Hepatocyte (in vitro differentiated cells): ENCODE measurements at regions not wholly inside any gene's neighbourhood (a gene's known extent, or its start where the extent isn't known, plus 50 kb on each side); places are given as distances from the start of the nearest gene placed in this dataset.

Experiments
- EZH2phosphoT487 ChIP-seq: fragments of 200-600 bp; sonication (generic); IDR thresholded peaks from one replicate; pipeline ENCODE4 v1.6.1; 2018; ENCODE audit warnings: antibody characterized with exemption, mild to moderate bottlenecking, low read depth, moderate library complexity; ENCODE audit not compliant: unreplicated experiment, severe bottlenecking
- TF ChIP-seq, protein P1 (sequence below): fragments of 200-600 bp; sonication (generic); IDR thresholded peaks from 2 replicates; pipeline ENCODE4 v1.5.1; 2016; ENCODE audit warnings: antibody characterized with exemption, mild to moderate bottlenecking; ENCODE audit not compliant: poor library complexity

DNA sequence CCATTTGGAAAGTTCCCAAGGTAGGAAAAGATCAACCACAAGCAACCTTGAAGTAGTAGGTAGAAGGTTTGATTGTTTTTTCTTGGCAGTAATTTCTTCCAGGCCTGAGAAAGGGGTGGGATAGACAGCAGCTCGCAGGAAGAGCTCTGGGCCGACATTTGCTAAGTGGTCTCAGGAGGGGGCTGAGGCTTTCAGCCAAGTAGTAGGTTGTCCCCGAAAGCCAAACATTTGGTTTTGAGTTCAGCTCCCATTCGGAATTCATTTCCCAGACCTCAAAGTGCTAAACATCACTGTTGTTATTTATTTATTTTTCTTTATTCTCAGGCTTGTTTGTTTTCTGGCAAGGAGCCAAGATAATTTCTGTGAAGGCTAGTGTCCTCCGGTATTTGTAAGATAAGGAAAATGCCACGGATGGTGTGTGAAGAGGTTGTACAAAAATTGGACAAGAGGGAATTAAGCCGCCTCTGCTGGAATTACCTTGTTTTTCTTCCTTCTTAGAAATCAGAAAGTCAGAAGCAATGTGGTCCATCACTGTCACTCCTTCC, 112.1 kb downstream of the KIF4B start:
- TF ChIP-seq EZH2phosphoT487 = no peak
- TF ChIP-seq, protein P1, sequence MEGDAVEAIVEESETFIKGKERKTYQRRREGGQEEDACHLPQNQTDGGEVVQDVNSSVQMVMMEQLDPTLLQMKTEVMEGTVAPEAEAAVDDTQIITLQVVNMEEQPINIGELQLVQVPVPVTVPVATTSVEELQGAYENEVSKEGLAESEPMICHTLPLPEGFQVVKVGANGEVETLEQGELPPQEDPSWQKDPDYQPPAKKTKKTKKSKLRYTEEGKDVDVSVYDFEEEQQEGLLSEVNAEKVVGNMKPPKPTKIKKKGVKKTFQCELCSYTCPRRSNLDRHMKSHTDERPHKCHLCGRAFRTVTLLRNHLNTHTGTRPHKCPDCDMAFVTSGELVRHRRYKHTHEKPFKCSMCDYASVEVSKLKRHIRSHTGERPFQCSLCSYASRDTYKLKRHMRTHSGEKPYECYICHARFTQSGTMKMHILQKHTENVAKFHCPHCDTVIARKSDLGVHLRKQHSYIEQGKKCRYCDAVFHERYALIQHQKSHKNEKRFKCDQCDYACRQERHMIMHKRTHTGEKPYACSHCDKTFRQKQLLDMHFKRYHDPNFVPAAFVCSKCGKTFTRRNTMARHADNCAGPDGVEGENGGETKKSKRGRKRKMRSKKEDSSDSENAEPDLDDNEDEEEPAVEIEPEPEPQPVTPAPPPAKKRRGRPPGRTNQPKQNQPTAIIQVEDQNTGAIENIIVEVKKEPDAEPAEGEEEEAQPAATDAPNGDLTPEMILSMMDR = no peak
